VCaP (cell line): ENCODE measurements at regions not wholly inside any gene's neighbourhood (a gene's known extent, or its start where the extent isn't known, plus 50 kb on each side); places are given as distances from the start of the nearest gene placed in this dataset.

Experiments used
- H3K27ac ChIP-seq: fragments of 450-650 bp; 2 replicates; pipeline ENCODE4 v1.5.1; 2017
- CTCF ChIP-seq: fragments of 450-650 bp; conservative IDR thresholded peaks from 2 replicates; pipeline ENCODE4 v1.5.1; 2017; ENCODE audit warnings: mild to moderate bottlenecking, moderate library complexity

DNA sequence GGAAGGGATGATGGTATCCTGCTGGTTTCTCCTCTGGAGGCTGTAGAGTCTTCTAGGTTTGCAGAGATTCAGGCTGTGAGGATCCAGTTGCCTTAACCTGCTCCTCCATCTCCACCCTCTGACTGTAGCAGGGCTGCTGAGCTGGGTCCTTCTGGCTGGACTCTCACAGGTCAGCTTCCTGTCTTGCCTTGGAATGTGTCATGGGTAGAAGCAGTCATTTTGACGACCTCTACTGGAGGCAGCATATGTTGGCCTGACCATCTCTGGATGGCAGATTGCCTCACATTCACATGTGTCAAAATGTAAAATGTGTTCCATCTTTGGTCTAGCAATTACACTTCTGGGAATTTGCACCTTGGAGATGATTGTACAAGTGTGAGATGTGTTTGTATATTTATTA lies 504.4 kb upstream of the EEF2KMT start:
- H3K27ac ChIP-seq, result no peak overlapping the region
- no peak for TF ChIP-seq CTCF

- H3K27ac ChIP-seq, result no peak overlapping the region
- no peak for TF ChIP-seq CTCF
Observed at GRCh38 chr16:5598793-5599192, 501.2 kb upstream of the EEF2KMT start.

DNA sequence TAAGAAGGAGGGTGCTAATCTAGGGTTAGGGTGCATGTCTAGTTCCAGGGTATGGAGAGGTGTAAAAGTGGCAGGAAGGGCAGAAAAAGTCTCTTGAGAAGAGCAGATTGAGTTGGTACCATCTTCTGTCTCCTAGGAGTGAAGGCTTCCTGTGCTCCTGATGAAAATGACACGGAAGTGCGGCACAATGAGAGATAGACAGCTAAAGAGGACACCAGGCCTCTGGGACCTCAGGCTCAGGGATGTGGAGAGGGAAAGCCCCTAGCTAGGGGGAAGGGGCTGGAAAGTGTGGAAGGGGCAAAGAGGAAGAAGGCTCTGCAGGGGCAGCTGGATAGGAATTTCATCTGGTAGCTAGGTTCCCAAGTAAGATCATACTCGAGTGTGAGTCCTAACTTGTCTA lies 498.3 kb upstream of the EEF2KMT start:
- no peak for TF ChIP-seq CTCF

DNA sequence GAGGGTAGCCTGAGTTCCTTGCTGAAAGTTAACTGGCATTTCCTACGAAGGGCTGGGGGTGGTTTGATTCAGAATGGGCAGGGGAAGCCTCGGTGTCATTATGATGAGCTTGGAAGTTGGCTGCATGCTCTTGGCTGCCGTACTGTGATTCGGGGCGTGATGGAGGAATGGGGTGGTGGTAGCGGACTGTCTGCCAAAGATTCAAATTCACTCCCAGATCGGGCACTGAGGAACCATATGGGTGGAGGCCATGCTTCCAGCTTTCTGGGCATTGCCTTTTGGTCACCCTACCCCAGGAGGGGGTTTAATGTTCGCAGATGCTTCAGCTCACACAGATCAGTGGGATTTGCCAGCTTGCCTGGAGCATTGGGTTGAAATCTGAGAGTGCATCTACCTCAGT lies 492.8 kb upstream of the EEF2KMT start:
- TF ChIP-seq CTCF, result no peak
- no peak overlapping the region for H3K27ac ChIP-seq

More for the DNA sequence above, 498.3 kb upstream of the EEF2KMT start:
- no peak overlapping the region for H3K27ac ChIP-seq

GRCh38 chr16:5589812-5590373 lies 492.3 kb upstream of the EEF2KMT start:
- H3K27ac ChIP-seq, result no peak overlapping the region
- no peak for TF ChIP-seq CTCF

GRCh38 chr16:5584109-5584508 lies 486.5 kb upstream of the EEF2KMT start:
- TF ChIP-seq CTCF, result no peak
- H3K27ac ChIP-seq, result no peak overlapping the region

DNA sequence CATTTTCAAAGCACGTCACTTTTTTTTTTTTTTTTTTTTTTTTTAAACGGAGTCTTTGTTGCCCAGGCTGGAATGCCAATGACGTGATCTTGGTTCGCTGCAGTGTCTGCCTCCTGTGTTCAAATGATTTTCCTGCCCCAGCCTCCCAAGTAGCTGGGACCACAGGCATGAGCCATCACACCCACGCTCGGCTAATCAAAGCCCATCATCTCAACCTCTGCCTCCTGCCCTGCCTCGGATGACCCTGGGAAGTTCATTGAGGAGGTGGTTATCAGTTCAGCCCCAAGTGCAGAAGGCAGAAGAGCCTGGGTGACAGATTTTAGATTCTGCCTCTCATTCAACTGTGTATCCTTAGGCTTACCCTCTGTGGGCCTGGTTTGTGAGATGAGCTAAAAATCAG lies 484.9 kb upstream of the EEF2KMT start:
- TF ChIP-seq CTCF, result no peak
- H3K27ac ChIP-seq, result no peak overlapping the region
